HG02981 (cell line): ENCODE measurements at regions not wholly inside any gene's neighbourhood (a gene's known extent, or its start where the extent isn't known, plus 50 kb on each side); places are given as distances from the start of the nearest gene placed in this dataset.
"Not testable (repeated sequence)": the region's sequence is repeated elsewhere in the genome, so short reads cannot be mapped to it uniquely, and the experiment has no call there.

Source experiments
- ATAC-seq: cut with Tn5 transposase; IDR thresholded peaks from one replicate; pipeline ENCODE4 v1.9.1; 2021; ENCODE audit warnings: mild to moderate bottlenecking, moderate library complexity; ENCODE audit not compliant: unreplicated experiment

DNA sequence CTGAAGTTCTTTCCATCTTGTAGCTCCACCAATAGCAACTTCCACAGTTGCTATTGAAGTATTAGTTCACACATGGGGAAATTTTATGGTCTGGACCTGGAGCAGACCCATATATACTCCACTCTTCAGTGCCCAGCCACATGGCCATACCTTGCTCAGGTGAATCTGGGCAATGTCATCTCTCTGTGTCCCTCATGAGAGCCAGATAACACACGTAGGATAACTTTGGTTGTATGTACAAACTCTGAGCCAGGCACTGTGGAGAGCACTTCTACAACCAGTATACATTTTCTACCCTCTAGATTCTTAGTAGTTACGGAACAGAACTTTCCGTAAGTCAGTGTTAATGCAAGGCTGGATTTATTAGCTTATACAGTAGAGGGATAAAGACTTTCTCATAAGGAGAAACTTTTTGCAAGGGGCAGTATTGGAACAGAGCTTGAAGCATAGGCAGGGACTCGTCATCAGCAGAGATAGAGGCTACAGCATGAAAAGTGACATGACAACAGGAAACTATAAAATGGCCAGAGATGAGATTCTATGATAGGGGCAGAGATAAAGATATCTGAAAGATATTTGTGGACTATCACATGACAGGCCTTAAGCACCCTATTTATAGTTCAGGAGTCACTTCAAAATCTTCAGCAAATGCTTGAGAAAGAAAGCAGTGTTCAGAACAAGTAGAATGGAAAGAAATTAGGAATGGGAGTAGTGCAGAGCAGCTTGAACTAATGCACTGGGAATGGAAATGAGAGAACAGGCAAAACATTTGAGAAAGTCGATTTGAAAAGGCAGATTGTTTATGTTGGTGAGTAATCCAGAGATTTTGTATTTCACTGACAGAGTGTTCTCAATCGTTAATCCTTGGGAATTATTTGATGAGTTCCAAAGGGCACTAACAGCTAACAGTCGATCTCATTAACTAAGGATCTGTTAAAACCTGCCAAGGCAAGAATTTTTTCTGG lies 481.8 kb downstream of the USP25 start:
- no peak for ATAC-seq

DNA sequence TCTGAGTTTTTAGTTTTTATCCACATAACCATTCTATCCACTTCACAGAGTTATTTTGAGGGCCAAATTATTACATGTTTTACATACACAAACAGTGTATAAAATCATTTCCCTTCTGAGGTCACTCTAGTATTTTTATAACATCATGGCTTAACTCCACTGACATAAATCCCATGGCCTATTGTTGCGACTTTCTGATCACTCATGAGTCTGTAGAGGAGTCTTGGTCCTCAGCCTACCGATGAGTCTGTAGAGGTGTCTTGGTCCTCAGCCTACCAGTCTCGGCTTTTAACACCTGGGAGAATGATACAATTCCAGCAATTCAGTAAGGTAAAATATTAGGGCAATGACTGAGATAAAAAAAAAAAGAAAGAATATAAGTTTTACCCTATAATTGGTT lies 483.7 kb downstream of the USP25 start:
- no peak for ATAC-seq

DNA sequence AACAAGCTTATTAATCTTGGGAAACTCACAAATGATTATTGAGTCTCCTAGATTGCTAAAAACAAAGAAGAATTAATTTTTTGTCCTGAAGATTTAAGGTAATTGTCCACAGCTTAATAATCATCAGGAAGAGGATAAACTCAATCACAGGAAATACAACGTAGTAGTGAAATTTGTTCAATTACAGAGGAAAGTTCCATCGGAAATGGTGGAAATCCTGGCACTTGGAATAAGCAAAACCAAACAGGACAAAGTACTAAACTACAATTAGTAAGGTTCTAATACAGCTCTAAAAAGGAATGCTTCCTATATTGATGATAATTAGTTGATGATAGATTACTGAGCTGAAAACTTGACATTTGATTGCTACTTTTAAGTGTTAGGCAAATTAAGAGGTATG lies 485.4 kb downstream of the USP25 start:
- no peak for ATAC-seq

GRCh38 chr21:16215663-16216183 lies 485.9 kb downstream of the USP25 start:
- ATAC-seq: no peak

DNA sequence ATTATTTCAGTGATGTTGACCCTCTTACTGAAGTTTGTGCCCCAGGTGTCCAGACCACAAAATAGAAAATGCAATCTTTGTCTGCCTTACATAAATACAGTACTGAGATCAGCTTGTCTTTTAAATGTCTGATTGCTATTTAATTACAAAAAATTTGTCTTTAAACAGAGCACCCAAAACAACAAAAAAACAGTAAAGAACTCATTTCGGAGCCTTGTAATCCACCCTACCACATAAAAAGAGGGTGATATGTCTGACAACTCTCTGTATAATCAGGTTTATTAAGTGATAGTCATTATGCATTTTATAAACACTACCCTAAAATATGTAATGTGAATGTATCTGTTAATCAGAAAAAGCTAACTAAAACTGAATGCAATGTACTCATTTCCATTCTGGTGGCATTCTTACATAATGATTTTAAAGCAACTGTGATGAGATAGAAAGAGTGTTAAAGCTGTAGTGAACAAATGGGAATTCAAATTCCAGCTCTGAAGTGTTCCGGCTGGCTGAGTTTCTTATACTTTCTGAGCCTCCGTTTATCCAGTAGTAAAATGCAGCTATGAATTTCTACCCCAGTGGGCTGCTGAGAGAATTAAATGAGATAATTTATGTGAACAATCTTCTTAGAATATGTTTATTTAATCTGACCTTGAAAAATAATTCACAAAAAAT lies 486.6 kb downstream of the USP25 start:
- ATAC-seq: no peak

DNA sequence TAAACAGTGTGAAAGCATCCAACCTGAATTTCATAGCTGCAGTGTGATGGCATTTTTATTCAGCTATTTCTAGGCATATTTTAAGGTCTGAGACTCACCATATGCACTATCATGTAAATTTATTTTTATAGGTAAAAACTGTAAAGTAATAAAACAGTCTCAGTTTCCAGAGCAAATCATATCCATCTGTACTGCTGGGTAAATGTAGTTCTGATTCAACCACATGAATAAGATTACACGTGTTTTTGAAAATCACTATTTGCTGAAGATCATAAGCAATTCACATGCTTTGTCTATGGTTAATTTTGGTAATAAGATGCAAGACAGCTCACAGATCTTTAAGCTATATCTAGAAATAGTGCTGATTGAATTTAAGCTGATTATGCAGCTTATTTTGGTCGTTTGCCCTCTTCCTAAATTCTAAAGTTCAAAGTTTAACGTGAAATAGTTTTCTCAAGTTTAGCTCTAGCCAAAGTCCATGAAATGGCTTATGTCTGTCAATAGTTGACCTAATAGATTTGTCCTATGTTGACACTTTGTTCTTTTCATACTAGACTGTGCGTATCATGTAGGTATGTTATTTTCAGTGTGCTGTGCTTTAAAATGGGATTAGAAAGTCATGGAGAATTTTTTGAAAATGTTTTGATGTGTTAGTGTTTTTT lies 489.0 kb downstream of the USP25 start:
- ATAC-seq: no peak

DNA sequence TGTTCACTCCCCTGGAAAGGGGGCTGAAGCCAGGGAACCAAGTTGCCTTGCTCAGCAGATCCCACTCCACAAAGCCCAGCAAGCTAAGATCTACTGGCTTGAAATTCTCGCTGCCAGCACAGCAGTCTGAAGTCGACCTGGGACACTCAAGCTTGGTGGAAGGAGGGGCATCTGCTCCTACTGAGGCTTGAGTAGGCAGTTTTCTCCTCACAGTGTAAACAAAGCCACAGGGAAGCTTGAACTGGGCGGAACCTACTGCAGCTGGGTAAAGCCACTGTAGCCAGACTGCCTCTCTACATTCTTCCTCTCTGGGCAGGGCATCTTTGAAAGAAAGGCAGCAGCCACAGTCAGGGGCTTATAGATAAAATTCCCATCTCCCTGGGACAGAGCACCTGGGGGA lies 495.0 kb downstream of the USP25 start:
- ATAC-seq: not testable (repeated sequence)

DNA sequence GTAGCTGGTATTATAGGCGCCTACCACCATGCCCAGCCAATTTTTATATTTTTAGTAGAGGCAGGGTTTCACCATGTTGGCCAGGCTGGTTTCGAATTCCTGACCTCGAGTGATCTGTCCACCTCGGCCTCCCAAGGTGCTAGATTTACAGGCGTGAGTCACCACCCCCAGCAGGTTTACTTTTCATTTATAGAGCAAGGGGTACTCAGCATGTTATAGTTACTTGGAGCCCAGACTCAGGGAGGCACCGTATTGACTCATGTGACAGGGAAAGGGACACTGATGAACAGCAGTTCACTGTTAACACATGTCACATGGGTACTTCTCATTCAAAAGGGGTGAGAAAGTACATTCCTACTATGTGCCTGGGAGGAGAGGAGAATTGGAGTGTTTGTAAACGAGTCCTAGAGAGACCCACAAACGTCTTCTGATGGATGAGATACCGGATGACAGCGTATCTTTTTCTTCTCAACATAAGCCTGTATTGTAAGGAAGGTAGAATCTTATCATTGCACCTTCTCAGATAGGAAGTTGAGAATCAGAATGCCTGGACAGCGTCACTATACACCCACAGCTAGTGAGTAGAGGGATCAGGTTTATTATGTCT lies 510.0 kb downstream of the USP25 start:
- ATAC-seq: no peak

GRCh38 chr21:16241016-16241415 lies 511.2 kb downstream of the USP25 start:
- ATAC-seq: no peak

DNA sequence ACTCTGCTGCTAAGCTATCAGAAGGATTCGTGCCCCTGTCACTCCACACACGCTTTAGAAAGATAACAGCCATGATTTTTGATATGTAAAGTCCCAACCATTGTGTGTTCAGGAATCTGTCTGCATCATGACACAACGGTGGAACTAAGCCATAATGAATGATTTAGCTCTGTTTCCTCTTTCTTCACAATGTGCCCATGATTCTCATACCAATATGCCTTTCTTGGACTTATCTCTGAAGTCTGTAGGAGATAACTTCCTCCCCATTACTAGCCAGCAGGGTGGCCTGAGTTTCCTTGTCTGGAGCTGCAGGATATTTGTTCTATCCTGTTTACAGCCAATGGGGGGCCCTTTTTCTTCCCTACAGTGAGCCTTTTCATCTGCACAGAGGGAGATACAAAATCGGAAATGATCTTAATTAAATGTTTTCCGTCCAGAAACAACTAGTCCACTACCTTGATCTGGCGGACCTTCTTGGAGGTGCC lies 511.7 kb downstream of the USP25 start:
- ATAC-seq: no peak

DNA sequence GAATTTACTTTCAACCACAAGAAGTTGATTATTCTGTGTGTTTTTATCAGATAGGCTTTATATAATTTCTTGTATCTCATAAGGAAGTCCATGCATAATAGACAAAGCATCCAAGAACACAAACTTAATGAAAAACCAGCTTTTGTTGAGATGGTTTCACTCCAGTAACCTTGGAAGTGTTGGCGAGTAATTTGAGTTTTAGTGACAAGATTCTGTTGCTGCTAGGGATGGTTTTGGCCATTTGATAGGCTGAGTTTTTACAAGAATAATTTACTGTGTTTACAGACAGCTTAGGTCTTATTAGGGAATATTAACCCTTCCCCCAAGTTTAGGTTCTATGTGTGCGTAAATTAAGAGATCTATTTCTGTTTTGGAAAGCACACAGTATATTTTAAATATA lies 513.6 kb downstream of the USP25 start:
- ATAC-seq: no peak

DNA sequence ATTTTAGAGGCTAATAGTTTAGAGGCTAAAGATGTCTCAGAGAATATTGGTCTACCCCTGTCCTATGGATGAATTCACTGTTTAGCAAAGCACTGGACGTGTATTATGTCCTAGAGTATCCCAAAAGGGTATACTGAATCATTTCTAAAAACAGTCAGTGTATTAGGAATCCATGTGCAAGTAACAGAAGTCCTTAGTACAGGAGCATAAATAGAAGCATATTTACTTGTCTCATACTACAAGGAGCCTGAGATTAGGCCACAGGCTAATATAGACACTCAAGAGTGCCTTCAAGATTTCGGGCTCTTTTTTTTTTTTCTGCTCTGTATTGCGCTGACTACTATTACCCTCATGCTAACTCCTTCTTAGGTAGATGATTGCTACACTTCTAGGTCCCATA lies 518.9 kb downstream of the USP25 start:
- no peak for ATAC-seq

DNA sequence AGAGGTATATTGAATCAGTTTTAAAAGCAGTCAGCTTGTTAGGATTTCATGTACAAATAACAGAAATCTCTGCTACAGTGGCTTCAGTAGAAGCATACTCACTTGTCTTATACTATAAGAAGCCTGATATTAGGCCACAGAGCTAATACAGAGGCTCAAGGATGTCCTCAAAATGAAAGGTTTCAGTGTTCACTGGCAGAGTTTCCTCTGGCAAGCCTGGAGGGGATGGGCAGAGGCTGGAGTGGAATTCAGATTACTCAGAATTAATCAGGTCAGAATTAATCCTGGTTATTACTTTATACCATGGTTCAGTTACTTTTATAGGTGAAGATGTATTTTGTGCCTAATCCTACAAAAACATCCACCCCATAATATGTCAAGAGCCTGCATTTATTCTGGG lies 520.5 kb downstream of the USP25 start:
- ATAC-seq: no peak

DNA sequence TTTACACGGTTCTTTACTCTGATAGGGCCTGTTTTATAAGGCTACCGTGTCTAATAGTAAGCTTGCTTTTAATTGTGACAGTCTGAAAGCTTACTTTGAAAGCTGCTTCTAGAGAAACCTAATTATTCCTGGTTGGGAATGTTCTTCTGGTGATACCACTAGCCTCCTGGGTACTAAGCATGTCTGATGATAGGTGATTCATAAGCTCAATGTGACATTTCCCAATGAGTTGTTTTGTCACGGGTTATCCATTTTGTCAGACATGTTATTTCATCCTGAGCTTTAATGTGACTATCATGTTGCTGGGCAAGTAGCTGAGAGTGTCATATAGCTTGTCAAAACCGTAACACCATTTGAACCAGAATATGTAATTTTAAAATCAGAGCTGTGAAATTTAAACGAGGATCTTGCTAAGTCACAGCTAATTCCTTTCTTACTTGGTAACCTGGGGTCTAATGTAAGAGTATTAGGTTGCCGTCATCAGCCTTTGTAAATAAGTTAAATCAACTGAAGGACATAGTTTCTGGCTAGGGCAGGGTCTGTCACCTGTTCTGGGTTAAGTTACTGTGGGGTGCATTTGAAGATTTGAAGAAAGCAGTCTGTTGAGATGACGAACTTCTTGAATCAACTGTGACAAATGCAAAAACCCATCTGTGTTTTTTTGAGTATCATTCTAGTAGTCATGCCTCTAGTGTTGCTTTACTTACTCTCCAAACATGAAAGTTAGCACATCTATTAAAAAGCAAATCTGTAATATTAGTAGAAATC lies 529.2 kb downstream of the USP25 start:
- no peak for ATAC-seq

DNA sequence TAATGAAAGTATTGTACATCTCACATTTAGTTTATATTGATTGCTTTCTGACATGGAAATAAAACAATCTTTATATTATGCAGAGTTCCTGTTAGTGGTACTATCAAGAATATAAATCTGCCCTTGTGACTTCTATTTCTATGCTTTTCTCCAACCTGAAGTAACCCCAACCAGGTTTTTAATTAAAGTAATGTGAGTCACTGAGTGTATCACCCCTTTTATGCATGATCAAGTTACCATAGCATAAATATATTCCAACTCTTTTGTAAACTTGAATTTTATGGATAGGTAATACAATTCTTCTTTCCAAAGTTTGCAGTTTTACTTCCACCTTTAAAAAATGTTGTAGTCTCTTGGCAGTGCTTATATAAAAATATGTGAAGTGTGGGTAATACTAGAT lies 532.3 kb downstream of the USP25 start:
- ATAC-seq: no peak

- ATAC-seq: no peak
Measured at GRCh38 chr21:16264319-16264718, 534.5 kb downstream of the USP25 start.

DNA sequence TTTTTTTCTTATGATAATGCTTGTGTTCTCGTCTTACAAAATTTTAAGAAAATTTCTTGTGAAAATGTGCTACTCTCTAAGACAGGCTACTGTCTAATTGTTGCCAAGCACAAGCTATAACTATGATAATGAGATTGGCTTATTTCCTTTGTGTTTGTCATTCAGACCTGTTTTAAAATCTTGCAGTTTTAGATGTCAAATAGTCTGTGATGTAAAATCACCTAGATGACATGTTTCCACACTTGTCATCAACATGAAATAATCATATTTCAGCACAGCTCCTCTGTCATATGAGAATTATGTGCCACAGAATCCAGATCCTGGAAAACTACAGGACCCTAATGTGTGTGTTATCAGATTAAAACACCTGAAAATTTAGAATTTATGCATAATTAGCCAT lies 539.7 kb downstream of the USP25 start:
- ATAC-seq: no peak

DNA sequence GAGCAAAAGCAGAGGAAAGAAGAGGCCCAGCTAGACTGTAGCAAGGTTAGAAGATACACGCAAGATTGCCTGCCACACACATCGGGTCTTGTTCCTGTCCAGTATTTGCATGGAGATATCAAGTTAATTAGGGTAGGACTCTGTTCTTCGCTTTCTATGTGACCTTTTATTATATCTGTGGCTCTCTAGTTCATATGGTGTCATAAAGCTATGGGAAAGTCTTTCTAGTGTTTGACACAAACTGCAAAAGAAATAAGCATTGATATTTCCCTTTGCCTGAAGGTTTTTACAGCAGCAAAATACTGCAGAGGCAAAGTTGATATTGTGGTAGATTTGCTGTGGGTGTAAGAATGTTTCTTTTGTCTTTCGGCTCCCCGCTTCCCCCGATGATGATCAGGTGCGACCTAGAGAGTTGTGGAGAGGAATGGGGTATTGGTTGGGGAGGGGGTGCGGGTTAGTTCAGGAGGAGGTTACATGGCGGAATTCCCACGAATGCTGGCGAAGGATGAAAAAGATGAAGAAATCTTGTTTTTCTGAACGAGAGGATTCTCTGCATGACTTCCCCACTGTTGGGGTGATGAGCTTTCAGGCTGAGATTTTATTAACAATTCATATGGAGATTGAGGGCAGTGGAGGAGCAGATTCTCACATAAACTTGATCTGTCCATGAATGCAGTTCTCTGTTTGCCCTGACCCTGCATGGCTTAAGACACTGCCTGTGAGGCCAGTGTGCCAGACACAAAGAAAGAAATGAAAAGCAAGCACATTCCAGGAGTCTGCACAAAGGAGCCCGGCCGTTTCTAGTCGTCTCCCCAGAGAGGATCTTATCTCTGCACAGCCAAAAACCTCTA lies 550.2 kb downstream of the USP25 start:
- ATAC-seq: no peak

DNA sequence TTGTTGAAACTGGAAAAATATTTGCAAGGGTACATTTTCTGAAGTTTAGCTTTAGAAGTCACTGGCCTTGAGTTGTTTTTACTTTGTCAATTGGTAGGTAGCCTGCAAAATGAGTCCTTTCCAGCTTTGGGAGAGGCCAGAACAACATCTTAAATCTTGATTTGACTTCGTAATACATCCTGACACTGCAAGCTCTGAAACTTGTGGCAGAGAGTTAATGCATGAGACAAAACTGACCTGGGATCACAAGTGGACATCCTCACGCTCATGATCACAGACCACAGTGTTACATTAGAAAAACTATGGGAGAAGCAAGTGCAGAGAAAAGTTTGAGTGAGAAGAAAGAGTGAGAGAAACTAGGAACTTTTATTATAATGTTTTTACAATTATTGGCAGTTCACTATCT lies 550.9 kb downstream of the USP25 start:
- ATAC-seq: no peak
